A673 (cell line): ENCODE measurements at regions not wholly inside any gene's neighbourhood (a gene's known extent, or its start where the extent isn't known, plus 50 kb on each side); places are given as distances from the start of the nearest gene placed in this dataset.

ENCODE experiments used
- EZH2 ChIP-seq: fragments of 200-600 bp; sonication (generic); IDR thresholded peaks from 2 replicates; pipeline ENCODE4 v1.6.1; 2017; ENCODE audit warnings: borderline replicate concordance, low read depth, mild to moderate bottlenecking, mixed read lengths, antibody characterized with exemption, low read length; ENCODE audit not compliant: poor library complexity, severe bottlenecking
- TF ChIP-seq, protein P1 (sequence below): fragments of 300-800, 200-600 bp; sonication (generic); conservative IDR thresholded peaks from 2 replicates; pipeline ENCODE4 v1.5.1; 2017; ENCODE audit warnings: low read depth, mild to moderate bottlenecking, antibody characterized with exemption, low read length, moderate library complexity, mixed read lengths

DNA sequence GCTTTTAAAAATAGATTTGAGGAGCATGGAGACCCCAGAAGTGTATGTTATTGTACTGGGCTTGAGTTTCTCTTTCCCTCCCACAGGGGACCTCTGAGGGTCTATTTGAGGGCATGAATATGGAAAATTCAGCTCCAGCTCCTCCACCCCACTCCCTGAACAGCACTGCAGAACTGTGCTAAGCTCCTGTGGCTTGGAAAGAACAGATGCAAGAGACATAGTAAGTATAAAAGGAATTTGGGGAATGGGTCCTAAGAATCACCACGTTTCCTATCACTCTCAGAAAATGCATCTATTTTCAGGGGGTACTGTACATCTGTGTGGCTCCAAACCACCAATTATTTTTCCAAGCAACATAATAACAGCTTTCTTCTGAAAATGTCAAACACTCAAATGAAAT, 416.1 kb downstream of the ZNF521 start:
- TF ChIP-seq, protein P1, sequence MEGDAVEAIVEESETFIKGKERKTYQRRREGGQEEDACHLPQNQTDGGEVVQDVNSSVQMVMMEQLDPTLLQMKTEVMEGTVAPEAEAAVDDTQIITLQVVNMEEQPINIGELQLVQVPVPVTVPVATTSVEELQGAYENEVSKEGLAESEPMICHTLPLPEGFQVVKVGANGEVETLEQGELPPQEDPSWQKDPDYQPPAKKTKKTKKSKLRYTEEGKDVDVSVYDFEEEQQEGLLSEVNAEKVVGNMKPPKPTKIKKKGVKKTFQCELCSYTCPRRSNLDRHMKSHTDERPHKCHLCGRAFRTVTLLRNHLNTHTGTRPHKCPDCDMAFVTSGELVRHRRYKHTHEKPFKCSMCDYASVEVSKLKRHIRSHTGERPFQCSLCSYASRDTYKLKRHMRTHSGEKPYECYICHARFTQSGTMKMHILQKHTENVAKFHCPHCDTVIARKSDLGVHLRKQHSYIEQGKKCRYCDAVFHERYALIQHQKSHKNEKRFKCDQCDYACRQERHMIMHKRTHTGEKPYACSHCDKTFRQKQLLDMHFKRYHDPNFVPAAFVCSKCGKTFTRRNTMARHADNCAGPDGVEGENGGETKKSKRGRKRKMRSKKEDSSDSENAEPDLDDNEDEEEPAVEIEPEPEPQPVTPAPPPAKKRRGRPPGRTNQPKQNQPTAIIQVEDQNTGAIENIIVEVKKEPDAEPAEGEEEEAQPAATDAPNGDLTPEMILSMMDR = no peak
- TF ChIP-seq EZH2 = no peak
